H1 (cell line): ENCODE measurements at regions not wholly inside any gene's neighbourhood (a gene's known extent, or its start where the extent isn't known, plus 50 kb on each side); places are given as distances from the start of the nearest gene placed in this dataset.

Experiments used
- CTCF ChIA-PET: fragments of 300-600 bp; sonication (Branson Sonifier 250); formaldehyde crosslinking; loops from one replicate; lab custom pipeline; 2021; ENCODE audit not compliant: partially characterized antibody; lab: Charles Lee
- POLR2A ChIA-PET: fragments of 300-600 bp; sonication (Branson Sonifier 250); formaldehyde crosslinking; loops from one replicate; lab custom pipeline; 2021; ENCODE audit warnings: inconsistent platforms; ENCODE audit not compliant: partially characterized antibody; lab: Charles Lee
- DNase-seq, 2 experiments: peaks; one replicate each; pipeline versions ENCODE4 v3.0.0 to v3.0.0-alpha.2; 2010 to 2022; ENCODE audit warnings: low spot score in 2 of 2, low read depth in 1 of 2, mixed read lengths in 1 of 2
- FAIRE-seq: peaks from 2 replicates; lab custom pipeline; 2011; peaks lifted over from hg19 to GRCh38; lab: Jason Lieb, UNC
- H2AFZ ChIP-seq: 2 replicates; pipeline ENCODE4 v1.8.1; 2012; ENCODE audit warnings: low read length, inconsistent platforms
- H2AK5ac ChIP-seq: 2 replicates; pipeline ENCODE4 v1.6.1; 2013; ENCODE audit warnings: low read depth, low read length
- H2BK120ac ChIP-seq: replicated peaks from 2 replicates; pipeline ENCODE3; 2013; ENCODE audit warnings: low read depth, low read length, inconsistent platforms
- H2BK12ac ChIP-seq: 2 replicates; pipeline ENCODE4 v1.6.1; 2013; ENCODE audit warnings: low read depth, low read length
- H2BK15ac ChIP-seq: 2 replicates; pipeline ENCODE4 v1.6.1; 2013; ENCODE audit warnings: low read length
- H2BK20ac ChIP-seq: 2 replicates; pipeline ENCODE4 v1.6.1; 2013; ENCODE audit warnings: low read length
- H2BK5ac ChIP-seq: 2 replicates; pipeline ENCODE4 v1.6.1; 2013; ENCODE audit warnings: low read depth, low read length
- H3K14ac ChIP-seq: 2 replicates; pipeline ENCODE4 v1.6.1; 2013; ENCODE audit warnings: inconsistent platforms; ENCODE audit not compliant: insufficient read length
- H3K18ac ChIP-seq: 2 replicates; pipeline ENCODE4 v1.6.1; 2013; ENCODE audit warnings: low read length; ENCODE audit errors: extremely low read depth
- H3K23ac ChIP-seq: 2 replicates; pipeline ENCODE4 v1.6.1; 2013; ENCODE audit warnings: inconsistent platforms; ENCODE audit not compliant: insufficient read length
- H3K23me2 ChIP-seq: 2 replicates; pipeline ENCODE4 v1.6.1; 2013; ENCODE audit warnings: low read depth, low read length
- H3K27ac ChIP-seq: 2 replicates; pipeline ENCODE4 v1.6.1; 2011; ENCODE audit warnings: low read depth, low read length, inconsistent platforms
- H3K27me3 ChIP-seq, 4 experiments: replicated peaks in 1 of 4; 1 replicate in 1 of 4; 2 replicates in 3 of 4; pipeline versions ENCODE4 v1.6.1 to v1.8.1; 2011 to 2013; ENCODE audit warnings: low read length in 3 of 4, mild to moderate bottlenecking in 3 of 4, inconsistent platforms in 2 of 4, mixed read lengths in 2 of 4, moderate library complexity in 1 of 4; ENCODE audit not compliant: control insufficient read depth in 3 of 4, insufficient read depth in 3 of 4; ENCODE audit errors: extremely low read depth in 1 of 4
- H3K36me3 ChIP-seq, 4 experiments: 2 replicates each; pipeline versions ENCODE4 v1.6.1 to v1.8.1; 2011 to 2013; ENCODE audit warnings: mild to moderate bottlenecking in 4 of 4, low read length in 3 of 4, moderate library complexity in 2 of 4, control low read depth in 1 of 4, inconsistent platforms in 1 of 4; ENCODE audit not compliant: insufficient read depth in 4 of 4, control insufficient read depth in 2 of 4
- H3K4ac ChIP-seq: replicated peaks from 2 replicates; pipeline ENCODE3; 2013; ENCODE audit warnings: low read length, low read depth, mixed read lengths, inconsistent platforms; ENCODE audit not compliant: insufficient read length
- H3K4me1 ChIP-seq, 4 experiments: replicated peaks in 1 of 4; 1 replicate in 1 of 4; 2 replicates in 3 of 4; pipeline versions ENCODE4 v1.6.1 to v1.8.1; 2011 to 2013; ENCODE audit warnings: low read length in 3 of 4, inconsistent platforms in 2 of 4, mixed read lengths in 1 of 4; ENCODE audit not compliant: insufficient read depth in 4 of 4, control insufficient read depth in 3 of 4
- H3K4me2 ChIP-seq, 2 experiments: 2 replicates each; pipeline versions ENCODE4 v1.6.1 to v1.8.1; 2011 to 2013; ENCODE audit warnings: low read depth in 2 of 2, low read length in 2 of 2, control low read depth in 1 of 2, inconsistent platforms in 1 of 2, mild to moderate bottlenecking in 1 of 2; ENCODE audit not compliant: insufficient read depth in 1 of 2
- H3K4me3 ChIP-seq, 4 experiments: fragments of 200-600, 300-600 bp in 1 of 4; sonication (generic), shearing (Covaris generic), sonication (Bioruptor Twin) in 1 of 4; 2 replicates each; pipeline versions ENCODE4 v1.5.1 to v1.8.1; 2011 to 2016; ENCODE audit warnings: low read length in 4 of 4, low read depth in 3 of 4, control low read depth in 2 of 4, inconsistent platforms in 2 of 4, mild to moderate bottlenecking in 2 of 4, mixed read lengths in 1 of 4, moderate library complexity in 1 of 4; ENCODE audit not compliant: insufficient read depth in 2 of 4; ENCODE audit errors: extremely low read depth in 1 of 4
- H3K56ac ChIP-seq: replicated peaks from 2 replicates; pipeline ENCODE3; 2013; ENCODE audit warnings: low read depth, mild to moderate bottlenecking, mixed read lengths, low read length, inconsistent platforms; ENCODE audit not compliant: insufficient read length
- H3K79me1 ChIP-seq: 2 replicates; pipeline ENCODE4 v1.6.1; 2013; ENCODE audit warnings: low read depth, low read length, control low read depth
- H3K79me2 ChIP-seq, 2 experiments: 2 replicates each; pipeline versions ENCODE4 v1.6.1 to v1.8.1; 2012 to 2013; ENCODE audit warnings: low read length in 2 of 2, mild to moderate bottlenecking in 2 of 2, inconsistent platforms in 1 of 2; ENCODE audit not compliant: insufficient read depth in 2 of 2, control insufficient read depth in 1 of 2
- H3K9ac ChIP-seq, 4 experiments: replicated peaks in 1 of 4; 1 replicate in 1 of 4; 2 replicates in 3 of 4; pipeline versions ENCODE4 v1.6.1 to v1.8.1; 2011 to 2013; ENCODE audit warnings: low read depth in 3 of 4, low read length in 3 of 4, control low read depth in 2 of 4, mild to moderate bottlenecking in 2 of 4, moderate library complexity in 2 of 4, inconsistent platforms in 1 of 4; ENCODE audit errors: extremely low read depth in 1 of 4
- H3K9me3 ChIP-seq, 2 experiments: 2 replicates each; pipeline versions ENCODE4 v1.6.1 to v1.8.1; 2012 to 2013; ENCODE audit warnings: mild to moderate bottlenecking in 2 of 2, moderate library complexity in 2 of 2, control low read depth in 1 of 2, inconsistent platforms in 1 of 2, low read depth in 1 of 2, low read length in 1 of 2, mixed read lengths in 1 of 2; ENCODE audit not compliant: insufficient read depth in 2 of 2
- H4K20me1 ChIP-seq, 2 experiments: replicated peaks in 1 of 2; 2 replicates each; pipeline versions ENCODE3 to v1.8.1; 2011 to 2013; ENCODE audit warnings: inconsistent platforms in 2 of 2, low read length in 2 of 2, mild to moderate bottlenecking in 1 of 2; ENCODE audit not compliant: insufficient read depth in 2 of 2, control insufficient read depth in 1 of 2
- H4K5ac ChIP-seq: 2 replicates; pipeline ENCODE4 v1.6.1; 2013; ENCODE audit warnings: low read length, low read depth, mixed read lengths, inconsistent platforms; ENCODE audit not compliant: insufficient read length
- H4K8ac ChIP-seq: 2 replicates; pipeline ENCODE4 v1.8.0; 2013; ENCODE audit warnings: mild to moderate bottlenecking, moderate library complexity, low read length, inconsistent platforms; ENCODE audit not compliant: insufficient read depth; ENCODE audit errors: extremely low read depth
- H4K91ac ChIP-seq: replicated peaks from 2 replicates; pipeline ENCODE3; 2013; ENCODE audit warnings: low read length, mixed read lengths, inconsistent platforms; ENCODE audit not compliant: insufficient read length
- CTCF ChIP-seq, 3 experiments: IDR thresholded peaks; 1 replicate in 2 of 3; 2 replicates in 1 of 3; pipeline versions ENCODE4 v1.5.1 to v1.6.1; 2011; ENCODE audit warnings: low read length in 3 of 3, mild to moderate bottlenecking in 3 of 3, inconsistent platforms in 2 of 3, low read depth in 1 of 3, moderate library complexity in 1 of 3; ENCODE audit not compliant: insufficient read depth in 1 of 3; ENCODE audit errors: control extremely low read depth in 1 of 3
- EGR1 ChIP-seq: IDR thresholded peaks from 2 replicates; pipeline ENCODE4 v1.6.1; 2011; ENCODE audit warnings: low read depth, low read length, borderline replicate concordance
- RAD21 ChIP-seq, 2 experiments: IDR thresholded peaks in 1 of 2; conservative IDR thresholded peaks in 1 of 2; 2 replicates each; pipeline ENCODE4 v1.6.1; 2011; ENCODE audit warnings: low read depth in 2 of 2, low read length in 2 of 2, improper control_type of control experiment in 1 of 2, inconsistent platforms in 1 of 2, mild to moderate bottlenecking in 1 of 2, moderate library complexity in 1 of 2

- no peak overlapping the region for H3K4me3 ChIP-seq
- H3K14ac ChIP-seq: no peak overlapping the region
- H4K8ac ChIP-seq: no peak overlapping the region
- H2BK20ac ChIP-seq: no peak overlapping the region
- no peak for FAIRE-seq
- no peaks in the 10 kb centered on the region for H3K9me3 ChIP-seq
- TF ChIP-seq CTCF (IDR thresholded peaks at IDR 0.05; ENCODE audit: control extremely low read depth in 1 of 3, insufficient read depth in 1 of 3, low read depth in 1 of 3, low read length in 3 of 3) (peak in 1 of 3 experiments; percentile 28; a peak in 1 of 4 replicates), EGR1 (no peak), RAD21 (IDR thresholded peaks at IDR 0.05 in 1 of 2, conservative IDR thresholded peaks at IDR 0.05 in 1 of 2; ENCODE audit: low read depth in 2 of 2, low read length in 2 of 2) (peak in 1 of 2 experiments; percentile 15; a peak in 1 of 4 replicates)
- H2BK5ac ChIP-seq: no peak overlapping the region
- H3K79me2 ChIP-seq: no peaks in the 10 kb centered on the region
- H3K18ac ChIP-seq: no peak overlapping the region
- DNase-seq: no peak
- ChIA-PET POLR2A (interaction anchor here (1.0 kb wide), 1 partner anchor 17 kb away, joined by 3 read pairs; no protein-coding TSS in a partner anchor), CTCF (interaction anchor here (0.7 to 4.5 kb wide), 24 partner anchors 9 to 628 kb away, joined by 3 to 41 read pairs (median 4); no protein-coding TSS in a partner anchor)
- H3K23ac ChIP-seq: no peak overlapping the region
- no peaks in the 10 kb centered on the region for H3K27me3 ChIP-seq
- H4K91ac ChIP-seq: no peak overlapping the region
- H3K9ac ChIP-seq: no peak overlapping the region
- no peak overlapping the region for H2BK12ac ChIP-seq
- H3K27ac ChIP-seq: no peak overlapping the region
- H3K56ac ChIP-seq: no peak overlapping the region
- H2BK120ac ChIP-seq: no peak overlapping the region
- no peaks in the 10 kb centered on the region for H3K36me3 ChIP-seq
- H3K4me2 ChIP-seq: no peak overlapping the region
- no peak overlapping the region for H4K5ac ChIP-seq
- no peak overlapping the region for H2AFZ ChIP-seq
- no peaks in the 10 kb centered on the region; the same call in 1 of the 2 replicates for H3K79me1 ChIP-seq
- H3K4ac ChIP-seq: no peak overlapping the region
- no peaks in the 10 kb centered on the region for H4K20me1 ChIP-seq
- H2AK5ac ChIP-seq: no peak overlapping the region
- H2BK15ac ChIP-seq: no peak overlapping the region
- no peaks in the 10 kb centered on the region for H3K23me2 ChIP-seq
- H3K4me1 ChIP-seq: peaks cover 8 to 16% (median 13%) of the 10 kb centered on the region in 4 experiments; a peak in 6 of 7 replicates
These were observed 355.1 kb downstream of the EN1 start for GRCh38 chr2:118492335-118492734.
